AG04450 (cell line): ENCODE measurements at regions not wholly inside any gene's neighbourhood (a gene's known extent, or its start where the extent isn't known, plus 50 kb on each side); places are given as distances from the start of the nearest gene placed in this dataset.

Source experiments
- CTCF ChIA-PET: fragments of 300-600, 350-600 bp; formaldehyde crosslinking; extraction: SDS; loops from one replicate; lab custom pipeline; 2022; ENCODE audit warnings: antibody characterized with exemption, inconsistent platforms; lab: Charles Lee
- POLR2A ChIA-PET: fragments of 350-600 bp; formaldehyde crosslinking; extraction: SDS; loops from one replicate; lab custom pipeline; 2021; ENCODE audit warnings: antibody characterized with exemption, inconsistent platforms; lab: Yijun Ruan, JAX
- DNase-seq: peaks from one replicate; pipeline ENCODE4 v3.0.0-alpha.2; 2011; ENCODE audit warnings: low read depth, low spot score
- H3K27ac ChIP-seq: one replicate; pipeline ENCODE4 v1.5.1; 2012; ENCODE audit warnings: low read depth, low read length, control low read depth
- H3K27me3 ChIP-seq: one replicate; pipeline ENCODE4 v1.6.0; 2012; ENCODE audit warnings: low read length; ENCODE audit not compliant: control insufficient read depth, insufficient read depth
- H3K4me3 ChIP-seq: 2 replicates; pipeline ENCODE4 v1.5.1; 2011; ENCODE audit warnings: mild to moderate bottlenecking, low read depth, low read length, control low read depth
- H3K9me3 ChIP-seq: 2 replicates; pipeline ENCODE4 v1.5.1; 2012; ENCODE audit warnings: low read length; ENCODE audit not compliant: control insufficient read depth, insufficient read depth
- TF ChIP-seq, protein P1 (sequence below): IDR thresholded peaks from 2 replicates; pipeline ENCODE4 v1.5.1; 2011; ENCODE audit warnings: low read depth, low read length, control low read depth, inconsistent platforms

DNA sequence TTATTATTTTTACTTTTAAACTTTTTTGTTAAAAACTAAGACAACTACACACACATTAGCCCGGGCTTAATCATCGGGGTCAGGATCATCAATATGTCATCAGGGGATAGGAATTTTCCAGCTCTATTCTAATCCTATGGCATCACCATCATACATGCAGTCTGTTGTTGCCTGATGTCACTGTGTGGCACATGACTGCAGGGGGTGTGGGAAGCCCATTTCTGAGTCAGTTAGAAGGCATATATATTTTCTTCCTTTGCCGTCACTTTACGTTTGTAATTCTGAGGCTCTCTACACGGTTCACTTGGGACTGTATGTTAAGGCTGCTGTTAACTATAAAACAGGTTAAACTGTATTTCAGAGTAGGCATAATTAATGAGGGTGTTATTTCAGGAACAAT, 144.4 kb upstream of the ITGA6 start:
- ChIA-PET POLR2A (interaction anchor here (1.2 to 1.7 kb wide), 2 partner anchors 52 to 75 kb away, joined by 3 read pairs; no protein-coding TSS in a partner anchor), CTCF (interaction anchor here (1.1 to 1.5 kb wide), 4 partner anchors 66 to 183 kb away, joined by 3 to 5 read pairs (median 4); no protein-coding TSS in a partner anchor)
- Histone ChIP-seq H3K27me3 (no peaks in the 10 kb centered on the region), H3K4me3 (no peak overlapping the region), H3K27ac (no peak overlapping the region), H3K9me3 (no peaks in the 10 kb centered on the region)
- TF ChIP-seq, protein P1, sequence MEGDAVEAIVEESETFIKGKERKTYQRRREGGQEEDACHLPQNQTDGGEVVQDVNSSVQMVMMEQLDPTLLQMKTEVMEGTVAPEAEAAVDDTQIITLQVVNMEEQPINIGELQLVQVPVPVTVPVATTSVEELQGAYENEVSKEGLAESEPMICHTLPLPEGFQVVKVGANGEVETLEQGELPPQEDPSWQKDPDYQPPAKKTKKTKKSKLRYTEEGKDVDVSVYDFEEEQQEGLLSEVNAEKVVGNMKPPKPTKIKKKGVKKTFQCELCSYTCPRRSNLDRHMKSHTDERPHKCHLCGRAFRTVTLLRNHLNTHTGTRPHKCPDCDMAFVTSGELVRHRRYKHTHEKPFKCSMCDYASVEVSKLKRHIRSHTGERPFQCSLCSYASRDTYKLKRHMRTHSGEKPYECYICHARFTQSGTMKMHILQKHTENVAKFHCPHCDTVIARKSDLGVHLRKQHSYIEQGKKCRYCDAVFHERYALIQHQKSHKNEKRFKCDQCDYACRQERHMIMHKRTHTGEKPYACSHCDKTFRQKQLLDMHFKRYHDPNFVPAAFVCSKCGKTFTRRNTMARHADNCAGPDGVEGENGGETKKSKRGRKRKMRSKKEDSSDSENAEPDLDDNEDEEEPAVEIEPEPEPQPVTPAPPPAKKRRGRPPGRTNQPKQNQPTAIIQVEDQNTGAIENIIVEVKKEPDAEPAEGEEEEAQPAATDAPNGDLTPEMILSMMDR = no peak
- DNase-seq = peak; percentile 88

DNA sequence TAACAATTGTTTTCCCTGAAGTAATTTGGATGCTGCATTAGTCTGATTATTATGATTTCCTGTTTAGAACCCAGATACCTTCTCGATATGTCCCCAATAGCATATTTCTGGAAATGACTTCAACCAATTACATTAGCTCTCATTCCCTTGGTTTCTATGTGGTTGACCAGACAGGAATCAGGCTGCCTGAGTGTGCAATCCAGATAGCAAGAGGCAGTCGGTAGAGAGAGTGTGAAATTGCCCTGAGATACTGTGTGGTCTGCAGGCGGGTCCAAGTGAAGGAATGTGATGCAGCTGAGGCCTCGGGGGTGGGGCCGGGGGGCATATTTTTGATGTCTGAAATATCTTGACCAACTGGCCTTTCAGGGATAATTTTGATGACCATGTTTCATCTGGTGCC, 143.9 kb upstream of the ITGA6 start:
- TF ChIP-seq, protein P1 = no peak
- Histone ChIP-seq H3K27me3 (no peaks in the 10 kb centered on the region), H3K9me3 (no peaks in the 10 kb centered on the region), H3K4me3 (no peak overlapping the region), H3K27ac (peak overlapping the region; percentile 65)
- DNase-seq = no peak
- ChIA-PET CTCF (interaction anchor here (1.1 to 1.5 kb wide), 5 partner anchors 66 to 183 kb away, joined by 3 to 5 read pairs (median 3); no protein-coding TSS in a partner anchor), POLR2A (interaction anchor here (1.7 kb wide), 1 partner anchor 52 kb away, joined by 3 read pairs; no protein-coding TSS in a partner anchor)

DNA sequence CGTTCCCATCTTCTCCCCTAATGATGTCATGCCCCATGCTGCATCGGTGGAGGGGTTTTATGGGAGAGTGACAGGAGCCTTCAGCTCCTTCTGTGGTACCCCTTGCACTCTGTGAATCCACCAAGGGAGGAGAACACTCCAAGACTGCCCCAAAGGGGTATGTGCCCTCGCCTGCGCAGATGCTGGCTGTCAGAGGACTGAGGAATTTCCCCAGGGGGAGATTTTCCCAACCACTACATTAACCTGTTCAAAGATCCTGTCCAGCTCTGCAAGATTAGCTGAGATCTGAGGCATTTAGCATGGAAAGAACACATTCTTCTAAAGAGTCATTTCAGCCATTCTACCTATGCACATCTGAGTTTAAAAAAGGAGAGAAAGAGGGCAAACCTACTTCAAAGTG, 143.2 kb upstream of the ITGA6 start:
- ChIA-PET CTCF (interaction anchor here (1.2 to 1.4 kb wide), 2 partner anchors 83 to 177 kb away, joined by 3 read pairs; no protein-coding TSS in a partner anchor), POLR2A (interaction anchor here (1.7 kb wide), 1 partner anchor 53 kb away, joined by 3 read pairs; no protein-coding TSS in a partner anchor)
- DNase-seq = no peak
- H3K27me3 ChIP-seq = no peaks in the 10 kb centered on the region
- no peaks in the 10 kb centered on the region for H3K9me3 ChIP-seq
- peak overlapping the region; percentile 22 for H3K27ac ChIP-seq
- TF ChIP-seq, protein P1 = no peak
- H3K4me3 ChIP-seq = no peak overlapping the region

DNA sequence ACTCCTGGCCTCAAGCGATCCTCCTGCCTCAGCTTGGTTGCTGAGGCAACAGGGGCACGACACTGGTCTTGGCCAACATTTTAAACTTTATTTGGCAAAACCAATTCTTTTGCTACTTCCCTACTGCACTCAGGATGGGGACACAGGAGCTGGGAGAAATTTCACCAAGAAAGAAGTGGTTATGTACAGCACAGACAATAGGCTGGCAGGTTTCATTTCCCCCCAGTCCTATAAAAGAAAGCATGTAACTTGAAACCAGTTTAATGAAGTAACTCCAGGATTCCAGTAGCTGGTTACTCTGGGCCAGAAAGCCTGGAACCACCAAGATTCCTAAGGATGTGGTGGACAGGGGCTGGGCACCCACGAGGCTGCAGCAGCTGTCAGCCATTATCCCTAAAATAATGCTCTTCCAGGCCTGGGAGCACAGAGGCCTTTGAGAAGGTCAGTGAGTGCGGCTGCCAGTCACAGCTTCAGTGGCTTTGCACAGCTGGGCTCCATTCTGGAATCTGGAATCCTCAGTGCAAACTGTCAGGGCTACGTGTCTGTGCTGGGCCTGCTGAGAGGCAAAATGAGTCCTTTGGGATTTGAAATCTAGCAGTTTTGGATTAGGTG, 142.3 kb upstream of the ITGA6 start:
- Histone ChIP-seq H3K4me3 (no peak overlapping the region), H3K27ac (peak overlapping the region; percentile 74), H3K9me3 (no peaks in the 10 kb centered on the region), H3K27me3 (no peaks in the 10 kb centered on the region)
- ChIA-PET POLR2A (no interaction called here), CTCF (interaction anchor here (0.9 to 1.2 kb wide), 2 partner anchors 84 to 176 kb away, joined by 3 read pairs; no protein-coding TSS in a partner anchor)
- peak; percentile 27 for DNase-seq
- TF ChIP-seq, protein P1 = no peak

DNA sequence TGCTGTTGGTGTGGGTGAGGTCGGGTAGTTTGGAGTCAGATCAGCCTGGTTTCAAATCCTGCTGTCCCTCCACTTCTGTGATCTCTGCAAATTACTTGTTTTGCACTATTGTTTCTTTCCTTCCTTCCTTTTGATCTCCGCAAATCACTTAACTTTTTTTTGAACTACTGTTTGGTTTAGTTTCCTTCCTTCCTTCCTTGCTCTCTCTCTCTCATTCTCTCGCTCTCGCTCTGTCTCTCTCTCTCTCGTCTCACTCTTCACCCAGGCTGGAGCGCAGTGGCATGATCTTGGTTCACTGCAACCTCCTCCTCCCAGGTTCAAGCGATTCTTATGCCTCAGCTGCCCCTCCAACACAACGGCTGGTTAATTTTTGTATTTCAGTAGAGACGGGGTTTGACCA, 141.6 kb upstream of the ITGA6 start:
- Histone ChIP-seq H3K27me3 (no peaks in the 10 kb centered on the region), H3K4me3 (no peak overlapping the region), H3K27ac (peak overlapping the region; percentile 74), H3K9me3 (no peaks in the 10 kb centered on the region)
- TF ChIP-seq, protein P1 = no peak
- ChIA-PET POLR2A (no interaction called here), CTCF (no interaction called here)
- no peak for DNase-seq
